Uterus (tissue), 3 donors: ENCODE measurements at regions not wholly inside any gene's neighbourhood (a gene's known extent, or its start where the extent isn't known, plus 50 kb on each side); places are given as distances from the start of the nearest gene placed in this dataset.

Experiments used
- DNase-seq, 2 donors: peaks; one replicate each; pipeline ENCODE4 v3.0.0-alpha.2; 2019 to 2020
- H3K27ac ChIP-seq, 2 donors: fragments of 200-600 bp; sonication (generic); 1 replicate in 1 of 2; 2 replicates in 1 of 2; pipeline ENCODE4 v1.5.1; 2016 to 2018
- H3K27me3 ChIP-seq, 2 donors: fragments of 200-600 bp; sonication (generic); one replicate each; pipeline ENCODE4 v1.5.1; 2018 to 2019; ENCODE audit warnings: control low read depth in 1 of 2
- H3K36me3 ChIP-seq, 2 donors: fragments of 200-600 bp; sonication (generic); one replicate each; pipeline ENCODE4 v1.5.1; 2019; ENCODE audit warnings: control low read depth in 1 of 2
- H3K4me1 ChIP-seq, 2 donors: fragments of 200-600 bp; sonication (generic); one replicate each; pipeline ENCODE4 v1.5.1; 2018 to 2019; ENCODE audit warnings: control low read depth in 1 of 2
- H3K4me3 ChIP-seq, 2 donors: fragments of 200-600 bp; sonication (generic); 1 replicate in 1 of 2; 2 replicates in 1 of 2; pipeline ENCODE4 v1.5.1; 2018 to 2019; ENCODE audit warnings: mild to moderate bottlenecking in 1 of 2
- H3K9me3 ChIP-seq, 2 donors: fragments of 200-600 bp; sonication (generic); one replicate each; pipeline ENCODE4 v1.5.1; 2019; ENCODE audit warnings: control low read depth in 1 of 2
- CTCF ChIP-seq, 4 experiments: fragments of 200-600 bp in 2 of 4; fragments of 450-650 bp in 2 of 4; sonication (generic) in 2 of 4; IDR thresholded peaks; one replicate each; pipeline ENCODE4 v1.5.1; 2016 to 2019; ENCODE audit warnings: antibody characterized with exemption in 4 of 4, mild to moderate bottlenecking in 2 of 4, moderate library complexity in 1 of 4
- POLR2A ChIP-seq, 2 donors: fragments of 450-650 bp; IDR thresholded peaks; one replicate each; pipeline ENCODE4 v1.6.1; 2016; ENCODE audit warnings: antibody characterized with exemption in 2 of 2, mild to moderate bottlenecking in 1 of 2, moderate library complexity in 1 of 2
- intact Hi-C: fragments of 100-400 bp; cut with DNase I; formaldehyde crosslinking; loops from one replicate; pipeline ENCODE4 v1.15.1; 2023; ENCODE audit warnings: low total_unique reads
- donor health status: DM: yes; HTN: yes; CAD: no.

- no peak overlapping the region for H3K4me3 ChIP-seq
- H3K27ac ChIP-seq = no peak overlapping the region
- no peaks in the 10 kb centered on the region for H3K9me3 ChIP-seq
- intact Hi-C loops = no loop called here
- no peaks in the 10 kb centered on the region for H3K27me3 ChIP-seq
- no peak for TF ChIP-seq POLR2A (IDR thresholded peaks at IDR 0.05)
- TF ChIP-seq CTCF (IDR thresholded peaks at IDR 0.05) = no peak
- no peaks in the 10 kb centered on the region for H3K4me1 ChIP-seq
- no peaks in the 10 kb centered on the region for H3K36me3 ChIP-seq
- DNase-seq = no peak
Observed at GRCh38 chr15:62287066-62287857, 122.2 kb upstream of the C2CD4B start.

GRCh38 chr15:62288361-62289017 lies 123.4 kb upstream of the C2CD4B start:
- Histone ChIP-seq H3K9me3 (no peaks in the 10 kb centered on the region), H3K27ac (no peak overlapping the region), H3K27me3 (no peaks in the 10 kb centered on the region), H3K4me1 (no peaks in the 10 kb centered on the region), H3K4me3 (no peak overlapping the region), H3K36me3 (no peaks in the 10 kb centered on the region)
- intact Hi-C loops = no loop called here
- no peak for DNase-seq
- no peak for TF ChIP-seq POLR2A (IDR thresholded peaks at IDR 0.05)

- H3K4me3 ChIP-seq = no peak overlapping the region
- intact Hi-C loops = no loop called here
- no peaks in the 10 kb centered on the region for H3K9me3 ChIP-seq
- no peak for TF ChIP-seq POLR2A (IDR thresholded peaks at IDR 0.05)
- no peak for TF ChIP-seq CTCF (IDR thresholded peaks at IDR 0.05)
- no peaks in the 10 kb centered on the region for H3K36me3 ChIP-seq
- DNase-seq = no peak
- no peaks in the 10 kb centered on the region for H3K27me3 ChIP-seq
- H3K4me1 ChIP-seq = no peaks in the 10 kb centered on the region
- no peak overlapping the region for H3K27ac ChIP-seq
Observed at GRCh38 chr15:62291262-62291661, 126.2 kb upstream of the C2CD4B start.

GRCh38 chr15:62296756-62297507 lies 131.8 kb upstream of the C2CD4B start:
- no peaks in the 10 kb centered on the region for H3K36me3 ChIP-seq
- no peaks in the 10 kb centered on the region for H3K4me1 ChIP-seq
- no peak for DNase-seq
- no peaks in the 10 kb centered on the region for H3K27me3 ChIP-seq
- no peak for TF ChIP-seq POLR2A (IDR thresholded peaks at IDR 0.05)
- TF ChIP-seq CTCF (IDR thresholded peaks at IDR 0.05) = no peak
- intact Hi-C loops = no loop called here
- H3K27ac ChIP-seq = no peak overlapping the region
- H3K4me3 ChIP-seq = no peak overlapping the region
- no peaks in the 10 kb centered on the region for H3K9me3 ChIP-seq

- H3K27me3 ChIP-seq = no peaks in the 10 kb centered on the region
- no peak overlapping the region for H3K4me3 ChIP-seq
- no peaks in the 10 kb centered on the region for H3K36me3 ChIP-seq
- no peaks in the 10 kb centered on the region for H3K9me3 ChIP-seq
- H3K27ac ChIP-seq = no peak overlapping the region
- intact Hi-C loops = no loop called here
- no peak for TF ChIP-seq POLR2A (IDR thresholded peaks at IDR 0.05)
- TF ChIP-seq CTCF (IDR thresholded peaks at IDR 0.05) = no peak
- no peaks in the 10 kb centered on the region for H3K4me1 ChIP-seq
- no peak for DNase-seq
Observed at GRCh38 chr15:62297522-62297921, 132.4 kb upstream of the C2CD4B start.
